PFSK-1 (cell line): ENCODE measurements at regions not wholly inside any gene's neighbourhood (a gene's known extent, or its start where the extent isn't known, plus 50 kb on each side); places are given as distances from the start of the nearest gene placed in this dataset.

Experiments used
- FOXP2 ChIP-seq: optimal IDR thresholded peaks from 2 replicates; pipeline ENCODE3; 2011; ENCODE audit warnings: borderline replicate concordance, control low read depth, inconsistent platforms; ENCODE audit not compliant: insufficient read depth; ENCODE audit errors: extremely low read length, extremely low read depth
- POLR2AphosphoS5 ChIP-seq: IDR thresholded peaks from 2 replicates; pipeline ENCODE4 v1.6.1; 2012; ENCODE audit warnings: low read depth, mild to moderate bottlenecking, control low read depth, low read length, moderate library complexity
- SIN3A ChIP-seq: IDR thresholded peaks from 2 replicates; pipeline ENCODE4 v1.6.1; 2012; ENCODE audit warnings: mild to moderate bottlenecking, low read length, moderate library complexity, borderline replicate concordance; ENCODE audit not compliant: insufficient read depth
- TAF1 ChIP-seq: IDR thresholded peaks from 2 replicates; pipeline ENCODE4 v1.6.1; 2012; ENCODE audit warnings: low read length, control low read depth, borderline replicate concordance; ENCODE audit not compliant: insufficient read depth
- TF ChIP-seq, protein P1 (sequence below), 2 experiments: IDR thresholded peaks; 2 replicates each; pipeline versions ENCODE4 v1.6.1 to v1.8.0; 2011 to 2012; ENCODE audit warnings: low read depth in 2 of 2, low read length in 2 of 2, control low read depth in 1 of 2, inconsistent platforms in 1 of 2, mild to moderate bottlenecking in 1 of 2, moderate library complexity in 1 of 2; ENCODE audit not compliant: insufficient read depth in 1 of 2

DNA sequence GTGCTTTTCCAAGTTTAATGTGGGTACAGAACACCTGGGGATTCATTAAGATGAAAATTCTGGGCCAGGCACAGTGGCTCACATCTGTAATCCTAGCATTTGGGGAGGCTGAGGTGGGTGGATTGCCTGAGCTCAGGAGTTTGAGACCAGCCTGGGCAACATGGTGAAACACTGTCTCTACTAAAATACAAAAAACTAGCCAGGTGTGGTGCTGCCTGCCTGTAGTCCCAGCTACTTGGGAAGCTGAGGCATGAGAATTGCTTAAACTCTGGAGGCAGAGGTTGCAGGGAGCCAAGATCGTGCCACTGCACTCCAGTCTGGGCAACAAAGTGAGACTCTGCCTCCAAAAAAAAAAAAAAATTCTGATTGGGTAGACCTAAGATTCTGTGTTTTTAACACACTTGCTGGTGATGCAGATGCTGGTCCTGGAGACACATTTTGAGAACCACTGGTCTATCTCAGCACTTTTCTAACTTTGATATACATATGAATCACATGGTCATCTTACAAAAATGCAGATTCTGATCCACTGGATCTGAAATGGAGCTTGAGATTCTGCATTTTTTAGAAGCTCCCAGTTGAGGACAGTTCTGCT is 223.8 kb upstream of the SATB1 start:
- TF ChIP-seq POLR2AphosphoS5 (no peak), FOXP2 (no peak), TAF1 (no peak), SIN3A (no peak)
- TF ChIP-seq, protein P1, sequence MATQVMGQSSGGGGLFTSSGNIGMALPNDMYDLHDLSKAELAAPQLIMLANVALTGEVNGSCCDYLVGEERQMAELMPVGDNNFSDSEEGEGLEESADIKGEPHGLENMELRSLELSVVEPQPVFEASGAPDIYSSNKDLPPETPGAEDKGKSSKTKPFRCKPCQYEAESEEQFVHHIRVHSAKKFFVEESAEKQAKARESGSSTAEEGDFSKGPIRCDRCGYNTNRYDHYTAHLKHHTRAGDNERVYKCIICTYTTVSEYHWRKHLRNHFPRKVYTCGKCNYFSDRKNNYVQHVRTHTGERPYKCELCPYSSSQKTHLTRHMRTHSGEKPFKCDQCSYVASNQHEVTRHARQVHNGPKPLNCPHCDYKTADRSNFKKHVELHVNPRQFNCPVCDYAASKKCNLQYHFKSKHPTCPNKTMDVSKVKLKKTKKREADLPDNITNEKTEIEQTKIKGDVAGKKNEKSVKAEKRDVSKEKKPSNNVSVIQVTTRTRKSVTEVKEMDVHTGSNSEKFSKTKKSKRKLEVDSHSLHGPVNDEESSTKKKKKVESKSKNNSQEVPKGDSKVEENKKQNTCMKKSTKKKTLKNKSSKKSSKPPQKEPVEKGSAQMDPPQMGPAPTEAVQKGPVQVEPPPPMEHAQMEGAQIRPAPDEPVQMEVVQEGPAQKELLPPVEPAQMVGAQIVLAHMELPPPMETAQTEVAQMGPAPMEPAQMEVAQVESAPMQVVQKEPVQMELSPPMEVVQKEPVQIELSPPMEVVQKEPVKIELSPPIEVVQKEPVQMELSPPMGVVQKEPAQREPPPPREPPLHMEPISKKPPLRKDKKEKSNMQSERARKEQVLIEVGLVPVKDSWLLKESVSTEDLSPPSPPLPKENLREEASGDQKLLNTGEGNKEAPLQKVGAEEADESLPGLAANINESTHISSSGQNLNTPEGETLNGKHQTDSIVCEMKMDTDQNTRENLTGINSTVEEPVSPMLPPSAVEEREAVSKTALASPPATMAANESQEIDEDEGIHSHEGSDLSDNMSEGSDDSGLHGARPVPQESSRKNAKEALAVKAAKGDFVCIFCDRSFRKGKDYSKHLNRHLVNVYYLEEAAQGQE (IDR thresholded peaks at IDR 0.05; ENCODE audit: insufficient read depth in 1 of 2, low read depth in 2 of 2, low read length in 2 of 2) = no peak

- TF ChIP-seq SIN3A (no peak), FOXP2 (no peak), POLR2AphosphoS5 (no peak), TAF1 (no peak)
- TF ChIP-seq, protein P1 (IDR thresholded peaks at IDR 0.05; ENCODE audit: insufficient read depth in 1 of 2, low read depth in 2 of 2, low read length in 2 of 2) = no peak
Observed at GRCh38 chr3:18648159-18648558, 223.0 kb upstream of the SATB1 start.

DNA sequence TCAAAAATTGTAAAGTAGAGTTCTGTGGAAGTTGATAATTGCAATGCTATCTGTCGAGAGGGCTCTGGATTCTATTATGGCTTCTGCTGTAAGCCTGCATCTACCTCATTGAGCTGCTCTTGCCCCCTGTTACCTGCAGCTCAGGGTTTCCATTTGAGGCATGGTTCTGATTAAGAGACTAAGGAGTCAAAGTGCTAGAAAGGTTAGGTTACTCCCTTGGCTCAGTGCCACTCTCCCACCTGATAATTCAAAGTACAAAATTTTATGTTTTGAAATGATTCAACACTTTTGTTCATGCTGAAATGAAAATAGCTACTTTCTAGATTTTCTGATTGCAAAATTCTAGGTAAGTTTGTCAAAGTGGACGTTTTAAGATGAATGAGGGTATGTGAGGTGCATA is 220.5 kb upstream of the SATB1 start:
- TF ChIP-seq, protein P1 (IDR thresholded peaks at IDR 0.05; ENCODE audit: insufficient read depth in 1 of 2, low read depth in 2 of 2, low read length in 2 of 2) = no peak
- TF ChIP-seq SIN3A (no peak), TAF1 (no peak), FOXP2 (no peak)

DNA sequence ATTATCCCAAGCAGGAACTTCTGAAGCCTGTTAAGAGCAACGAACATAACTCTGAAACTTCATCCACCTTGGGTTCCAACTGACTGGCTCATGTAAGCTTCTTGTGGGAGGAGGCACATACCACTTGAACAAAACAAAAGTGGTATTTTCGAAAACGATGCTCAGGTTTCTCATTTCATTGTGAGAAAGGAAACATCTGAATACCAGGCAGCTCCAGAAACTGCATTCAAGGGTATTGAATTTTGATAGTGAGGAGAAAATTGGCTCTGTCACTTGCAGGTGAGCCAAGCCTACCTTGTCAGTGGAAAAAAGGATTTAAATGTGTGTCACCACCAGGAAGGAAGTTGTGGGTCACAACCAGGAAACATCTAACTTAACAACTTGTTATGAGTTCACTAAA is 218.1 kb upstream of the SATB1 start:
- TF ChIP-seq SIN3A (no peak), POLR2AphosphoS5 (no peak), TAF1 (no peak), FOXP2 (no peak)
- TF ChIP-seq, protein P1 (IDR thresholded peaks at IDR 0.05; ENCODE audit: insufficient read depth in 1 of 2, low read depth in 2 of 2, low read length in 2 of 2) = no peak

GRCh38 chr3:18641916-18642315 is 216.8 kb upstream of the SATB1 start:
- TF ChIP-seq TAF1 (no peak), POLR2AphosphoS5 (no peak), SIN3A (no peak), FOXP2 (no peak)
- TF ChIP-seq, protein P1 (IDR thresholded peaks at IDR 0.05; ENCODE audit: insufficient read depth in 1 of 2, low read depth in 2 of 2, low read length in 2 of 2) = no peak
